SK-N-SH treated with all-trans-retinoic acid at 6 μM for 48 hours (cell line): ENCODE measurements at regions not wholly inside any gene's neighbourhood (a gene's known extent, or its start where the extent isn't known, plus 50 kb on each side); places are given as distances from the start of the nearest gene placed in this dataset.

ENCODE experiments used
- ATAC-seq: fragments of 200-7000 bp; cut with Tn5 transposase; 3 replicates; pipeline ENCODE4 v1.9.1; 2020; ENCODE audit warnings: mild to moderate bottlenecking, moderate library complexity
- ARNTL ChIP-seq: fragments of 450-650 bp; formaldehyde crosslinking; IDR thresholded peaks from 2 replicates; pipeline ENCODE4 v1.5.0; 2020; ENCODE audit warnings: low read depth, mild to moderate bottlenecking, moderate library complexity, borderline replicate concordance
- CREB5 ChIP-seq: fragments of 250-450 bp; sonication (Bioruptor Pico); IDR thresholded peaks from 2 replicates; pipeline ENCODE4 v1.5.1; 2020; ENCODE audit warnings: low read depth, mild to moderate bottlenecking, moderate library complexity
- CSDC2 ChIP-seq: fragments of 250-450 bp; sonication (Bioruptor Pico); IDR thresholded peaks from 2 replicates; pipeline ENCODE4 v1.5.0; 2020; ENCODE audit warnings: mild to moderate bottlenecking, moderate library complexity
- CSRNP3 ChIP-seq: fragments of 250-450 bp; sonication (Bioruptor Pico); IDR thresholded peaks from 2 replicates; pipeline ENCODE4 v1.5.1; 2021; ENCODE audit warnings: mild to moderate bottlenecking, moderate library complexity
- ESRRG ChIP-seq: fragments of 250-450 bp; sonication (Bioruptor Pico); IDR thresholded peaks from 2 replicates; pipeline ENCODE4 v1.6.1; 2021; ENCODE audit warnings: mild to moderate bottlenecking
- GLIS3 ChIP-seq: fragments of 250-450 bp; sonication (Bioruptor Pico); IDR thresholded peaks from 2 replicates; pipeline ENCODE4 v1.5.0; 2020; ENCODE audit warnings: mild to moderate bottlenecking, moderate library complexity
- ISL1 ChIP-seq: fragments of 250-450 bp; sonication (Bioruptor Pico); IDR thresholded peaks from 2 replicates; pipeline ENCODE4 v2.1.2; 2022; ENCODE audit warnings: mild to moderate bottlenecking, moderate library complexity
- POU6F1 ChIP-seq: fragments of 250-450 bp; sonication (Bioruptor Pico); IDR thresholded peaks from 2 replicates; pipeline ENCODE4 v1.8.0; 2021; ENCODE audit warnings: low read depth, mild to moderate bottlenecking, moderate library complexity, borderline replicate concordance
- PPARA ChIP-seq: fragments of 250-450 bp; sonication (Bioruptor Pico); IDR thresholded peaks from 2 replicates; pipeline ENCODE4 v1.5.0; 2020; ENCODE audit warnings: mild to moderate bottlenecking, borderline replicate concordance
- RARB ChIP-seq: fragments of 250-450 bp; sonication (Bioruptor Pico); IDR thresholded peaks from 2 replicates; pipeline ENCODE4 v1.8.0; 2021; ENCODE audit warnings: mild to moderate bottlenecking, moderate library complexity
- TOX ChIP-seq: fragments of 250-450 bp; sonication (Bioruptor Pico); IDR thresholded peaks from 2 replicates; pipeline ENCODE4 v1.8.0; 2021; ENCODE audit warnings: mild to moderate bottlenecking, moderate library complexity, borderline replicate concordance
- TSHZ2 ChIP-seq: fragments of 250-450 bp; sonication (Bioruptor Pico); IDR thresholded peaks from 2 replicates; pipeline ENCODE4 v1.5.0; 2020; ENCODE audit warnings: mild to moderate bottlenecking, moderate library complexity
- ZC3H10 ChIP-seq: fragments of 250-450 bp; sonication (Bioruptor Pico); IDR thresholded peaks from 2 replicates; pipeline ENCODE4 v1.5.1; 2021; ENCODE audit warnings: mild to moderate bottlenecking, moderate library complexity
- ZFP3 ChIP-seq: fragments of 250-450 bp; sonication (Bioruptor Pico); IDR thresholded peaks from 2 replicates; pipeline ENCODE4 v1.5.0; 2020; ENCODE audit warnings: mild to moderate bottlenecking, moderate library complexity
- ZFP30 ChIP-seq: fragments of 450-650 bp; formaldehyde crosslinking; IDR thresholded peaks from 2 replicates; pipeline ENCODE4 v1.5.0; 2022; ENCODE audit warnings: mild to moderate bottlenecking, moderate library complexity
- ZNF565 ChIP-seq: fragments of 450-650 bp; formaldehyde crosslinking; conservative IDR thresholded peaks from 2 replicates; pipeline ENCODE4 v1.5.0; 2020; ENCODE audit warnings: low read depth, mild to moderate bottlenecking, moderate library complexity
- ZNF70 ChIP-seq: fragments of 450-650 bp; formaldehyde crosslinking; IDR thresholded peaks from 2 replicates; pipeline ENCODE4 v1.5.0; 2020; ENCODE audit warnings: mild to moderate bottlenecking, moderate library complexity
- ZNF8 ChIP-seq: fragments of 450-650 bp; formaldehyde crosslinking; IDR thresholded peaks from 2 replicates; pipeline ENCODE4 v1.5.0; 2020; ENCODE audit warnings: mild to moderate bottlenecking, moderate library complexity

- TF ChIP-seq CREB5 (CRISPR knock-in tag): no peak
- no peak for TF ChIP-seq CSRNP3 (CRISPR knock-in tag)
- TF ChIP-seq POU6F1 (CRISPR knock-in tag): no peak
These were observed 325.6 kb upstream of the AZI2 start (continued) for GRCh38 chr3:28674212-28674611.

GRCh38 chr3:28677581-28677980 lies 329.0 kb upstream of the AZI2 start:
- TF ChIP-seq TOX (CRISPR knock-in tag) (no peak), RARB (CRISPR knock-in tag) (no peak), ZFP3 (CRISPR knock-in tag) (no peak), TSHZ2 (CRISPR knock-in tag) (no peak), CSRNP3 (CRISPR knock-in tag) (no peak), CSDC2 (CRISPR knock-in tag) (no peak), ZFP30 (CRISPR knock-in tag) (no peak)
- ATAC-seq: no peak

GRCh38 chr3:28678086-28678485 lies 329.5 kb upstream of the AZI2 start:
- no peak for ATAC-seq

GRCh38 chr3:28680050-28680449 lies 331.4 kb upstream of the AZI2 start:
- no peak for ATAC-seq

More at GRCh38 chr3:28678086-28678485, 329.5 kb upstream of the AZI2 start:
- no peak for TF ChIP-seq ZNF8

More at GRCh38 chr3:28680050-28680449, 331.4 kb upstream of the AZI2 start:
- TF ChIP-seq ZFP30 (CRISPR knock-in tag): no peak
- TF ChIP-seq ZNF70 (CRISPR knock-in tag): no peak
- no peak for TF ChIP-seq ARNTL (CRISPR knock-in tag)
- TF ChIP-seq ZFP3 (CRISPR knock-in tag): no peak
- no peak for TF ChIP-seq ESRRG (CRISPR knock-in tag)
- TF ChIP-seq ZC3H10: no peak
- TF ChIP-seq TSHZ2 (CRISPR knock-in tag): no peak
- no peak for TF ChIP-seq GLIS3
- TF ChIP-seq ZNF8: no peak
- no peak for TF ChIP-seq CSRNP3 (CRISPR knock-in tag)
- TF ChIP-seq ZNF565 (CRISPR knock-in tag): no peak
- no peak for TF ChIP-seq ISL1 (CRISPR knock-in tag)
- TF ChIP-seq POU6F1 (CRISPR knock-in tag): no peak
- no peak for TF ChIP-seq CREB5 (CRISPR knock-in tag)
- no peak for TF ChIP-seq PPARA (CRISPR knock-in tag)
- no peak for TF ChIP-seq CSDC2 (CRISPR knock-in tag)
- TF ChIP-seq RARB (CRISPR knock-in tag): no peak
